ENCODE measurements at regions not wholly inside any gene's neighbourhood (a gene's known extent, or its start where the extent isn't known, plus 50 kb on each side); places are given as distances from the start of the nearest gene placed in this dataset.

DNA sequence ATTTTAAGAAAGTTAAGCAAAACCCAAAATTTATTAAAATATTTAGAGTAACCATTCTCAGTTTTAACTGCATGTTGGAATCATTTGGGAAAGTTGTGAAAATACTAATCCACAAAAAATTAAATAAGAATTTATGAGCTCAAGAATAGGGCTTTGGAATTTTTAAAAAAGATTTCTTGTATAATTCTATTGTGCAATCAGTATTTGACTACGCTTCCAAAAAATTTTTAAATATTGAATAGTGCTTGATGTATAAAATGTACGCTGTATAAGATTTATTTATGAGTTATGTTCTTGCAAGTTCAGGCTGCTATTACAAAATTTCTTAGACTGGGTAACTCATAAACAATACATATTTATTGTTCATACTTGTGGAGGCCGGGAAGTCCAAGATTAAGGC lies 571.7 kb downstream of the MMUT start:
- Histone ChIP-seq H3K36me3 (replicated peaks in 1 of 2; ENCODE audit: control insufficient read depth in 1 of 2, insufficient read depth in 2 of 2, low read length in 2 of 2) (no peaks in the 10 kb centered on the region), H4K20me1 (ENCODE audit: insufficient read depth, low read length) (no peaks in the 10 kb centered on the region), H3K4me3 (replicated peaks in 1 of 3; ENCODE audit: insufficient read depth in 1 of 3, low read depth in 2 of 3, low read length in 3 of 3) (no peak overlapping the region), H3K9me3 (ENCODE audit: low read length) (no peaks in the 10 kb centered on the region), H3K79me2 (ENCODE audit: insufficient read depth, low read length) (no peaks in the 10 kb centered on the region), H3K4me1 (ENCODE audit: insufficient read depth, low read length) (no peaks in the 10 kb centered on the region), H3K27me3 (ENCODE audit: control insufficient read depth in 1 of 2, insufficient read depth in 2 of 2, low read length in 2 of 2) (no peaks in the 10 kb centered on the region; a peak in 1 of 5 replicates), H3K27ac (ENCODE audit: extremely low read length, insufficient read depth, low read length) (no peak overlapping the region), H2AFZ (ENCODE audit: low read length) (no peak overlapping the region), H3K4me2 (ENCODE audit: low read depth, low read length) (no peak overlapping the region), H3K9ac (ENCODE audit: insufficient read depth, low read depth, low read length) (no peak overlapping the region)
- POLR2A ChIA-PET = no interaction called here
- in situ Hi-C loops (cut with HindIII; ENCODE audit: extremely low pct_ligation_motif_present, low pct_unique_long_range_greater_than_20kb) (no loop called here), intact Hi-C loops (cut with micrococcal nuclease; ENCODE audit: unreplicated experiment) (no loop called here)
- DNase-seq (ENCODE audit: low spot score) (no peak), FAIRE-seq (no peak), ATAC-seq (no peak)
- TF ChIP-seq, protein P1, sequence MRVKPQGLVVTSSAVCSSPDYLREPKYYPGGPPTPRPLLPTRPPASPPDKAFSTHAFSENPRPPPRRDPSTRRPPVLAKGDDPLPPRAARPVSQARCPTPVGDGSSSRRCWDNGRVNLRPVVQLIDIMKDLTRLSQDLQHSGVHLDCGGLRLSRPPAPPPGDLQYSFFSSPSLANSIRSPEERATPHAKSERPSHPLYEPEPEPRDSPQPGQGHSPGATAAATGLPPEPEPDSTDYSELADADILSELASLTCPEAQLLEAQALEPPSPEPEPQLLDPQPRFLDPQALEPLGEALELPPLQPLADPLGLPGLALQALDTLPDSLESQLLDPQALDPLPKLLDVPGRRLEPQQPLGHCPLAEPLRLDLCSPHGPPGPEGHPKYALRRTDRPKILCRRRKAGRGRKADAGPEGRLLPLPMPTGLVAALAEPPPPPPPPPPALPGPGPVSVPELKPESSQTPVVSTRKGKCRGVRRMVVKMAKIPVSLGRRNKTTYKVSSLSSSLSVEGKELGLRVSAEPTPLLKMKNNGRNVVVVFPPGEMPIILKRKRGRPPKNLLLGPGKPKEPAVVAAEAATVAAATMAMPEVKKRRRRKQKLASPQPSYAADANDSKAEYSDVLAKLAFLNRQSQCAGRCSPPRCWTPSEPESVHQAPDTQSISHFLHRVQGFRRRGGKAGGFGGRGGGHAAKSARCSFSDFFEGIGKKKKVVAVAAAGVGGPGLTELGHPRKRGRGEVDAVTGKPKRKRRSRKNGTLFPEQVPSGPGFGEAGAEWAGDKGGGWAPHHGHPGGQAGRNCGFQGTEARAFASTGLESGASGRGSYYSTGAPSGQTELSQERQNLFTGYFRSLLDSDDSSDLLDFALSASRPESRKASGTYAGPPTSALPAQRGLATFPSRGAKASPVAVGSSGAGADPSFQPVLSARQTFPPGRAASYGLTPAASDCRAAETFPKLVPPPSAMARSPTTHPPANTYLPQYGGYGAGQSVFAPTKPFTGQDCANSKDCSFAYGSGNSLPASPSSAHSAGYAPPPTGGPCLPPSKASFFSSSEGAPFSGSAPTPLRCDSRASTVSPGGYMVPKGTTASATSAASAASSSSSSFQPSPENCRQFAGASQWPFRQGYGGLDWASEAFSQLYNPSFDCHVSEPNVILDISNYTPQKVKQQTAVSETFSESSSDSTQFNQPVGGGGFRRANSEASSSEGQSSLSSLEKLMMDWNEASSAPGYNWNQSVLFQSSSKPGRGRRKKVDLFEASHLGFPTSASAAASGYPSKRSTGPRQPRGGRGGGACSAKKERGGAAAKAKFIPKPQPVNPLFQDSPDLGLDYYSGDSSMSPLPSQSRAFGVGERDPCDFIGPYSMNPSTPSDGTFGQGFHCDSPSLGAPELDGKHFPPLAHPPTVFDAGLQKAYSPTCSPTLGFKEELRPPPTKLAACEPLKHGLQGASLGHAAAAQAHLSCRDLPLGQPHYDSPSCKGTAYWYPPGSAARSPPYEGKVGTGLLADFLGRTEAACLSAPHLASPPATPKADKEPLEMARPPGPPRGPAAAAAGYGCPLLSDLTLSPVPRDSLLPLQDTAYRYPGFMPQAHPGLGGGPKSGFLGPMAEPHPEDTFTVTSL (CRISPR knock-in tag; IDR thresholded peaks at IDR 0.05; ENCODE audit: borderline replicate concordance) = no peak
- TF ChIP-seq CEBPB (IDR thresholded peaks at IDR 0.05; ENCODE audit: borderline replicate concordance, low read depth, low read length) = 0 out of 2 replicates have a peak, but pooled peaks have one; percentile 17
- CTCF ChIA-PET (ENCODE audit: low intra/inter-chr PET ratio, low total read pairs) = no interaction called here
- no TSS peak for BruUV-seq (replicated peaks)
- WGBS (ENCODE audit: low lambda C conversion rate) = 17% methylated on average over 3 of the region's 3 CpGs

DNA sequence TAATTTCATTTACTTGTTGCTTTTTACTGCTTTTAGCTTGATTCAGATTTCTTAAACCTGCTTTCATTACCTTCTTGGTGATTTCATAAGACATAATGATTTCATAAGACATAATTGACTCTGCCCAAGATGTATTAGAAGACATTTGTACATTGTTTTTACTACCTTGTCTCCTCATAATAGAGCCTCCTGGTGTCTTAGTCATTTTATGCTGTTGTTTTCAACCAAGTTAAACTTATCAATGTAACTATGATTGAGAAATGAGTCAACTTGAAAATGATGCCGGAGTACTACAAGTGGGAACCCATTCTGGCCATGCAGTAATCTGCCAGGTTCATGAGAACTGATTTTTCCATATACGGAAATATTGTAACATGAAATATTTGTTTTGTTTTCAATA lies 573.6 kb downstream of the MMUT start:
- 2% methylated on average over 2 of the region's 2 CpGs for WGBS (ENCODE audit: low lambda C conversion rate)
- DNase-seq (ENCODE audit: low spot score) (no peak), ATAC-seq (no peak), FAIRE-seq (no peak)
- Histone ChIP-seq H3K27me3 (ENCODE audit: control insufficient read depth in 1 of 2, insufficient read depth in 2 of 2, low read length in 2 of 2) (no peaks in the 10 kb centered on the region; a peak in 1 of 5 replicates), H3K79me2 (ENCODE audit: insufficient read depth, low read length) (no peaks in the 10 kb centered on the region), H3K36me3 (replicated peaks in 1 of 2; ENCODE audit: control insufficient read depth in 1 of 2, insufficient read depth in 2 of 2, low read length in 2 of 2) (no peaks in the 10 kb centered on the region), H3K9me3 (ENCODE audit: low read length) (no peaks in the 10 kb centered on the region), H3K4me2 (ENCODE audit: low read depth, low read length) (no peak overlapping the region), H3K4me3 (replicated peaks in 1 of 3; ENCODE audit: insufficient read depth in 1 of 3, low read depth in 2 of 3, low read length in 3 of 3) (no peak overlapping the region), H4K20me1 (ENCODE audit: insufficient read depth, low read length) (no peaks in the 10 kb centered on the region), H3K9ac (ENCODE audit: insufficient read depth, low read depth, low read length) (no peak overlapping the region), H3K4me1 (ENCODE audit: insufficient read depth, low read length) (no peaks in the 10 kb centered on the region), H2AFZ (ENCODE audit: low read length) (no peak overlapping the region), H3K27ac (ENCODE audit: extremely low read length, insufficient read depth, low read length) (no peak overlapping the region)
- POLR2A ChIA-PET = no interaction called here
- intact Hi-C loops (cut with micrococcal nuclease; ENCODE audit: unreplicated experiment) (no loop called here), in situ Hi-C loops (cut with HindIII; ENCODE audit: extremely low pct_ligation_motif_present, low pct_unique_long_range_greater_than_20kb) (no loop called here)
- BruUV-seq (replicated peaks) = no TSS peak
- CTCF ChIA-PET (ENCODE audit: low intra/inter-chr PET ratio, low total read pairs) = no interaction called here
- TF ChIP-seq GATA4 (IDR thresholded peaks at IDR 0.05; ENCODE audit: borderline replicate concordance, low read depth) = no peak
